BJ (cell line): ENCODE measurements at regions not wholly inside any gene's neighbourhood (a gene's known extent, or its start where the extent isn't known, plus 50 kb on each side); places are given as distances from the start of the nearest gene placed in this dataset.

ENCODE experiments used
- CTCF ChIA-PET: fragments of 350-600 bp; formaldehyde crosslinking; extraction: SDS; loops from one replicate; lab custom pipeline; 2021; ENCODE audit warnings: antibody characterized with exemption, inconsistent platforms; lab: Yijun Ruan, JAX
- POLR2A ChIA-PET: fragments of 300-600 bp; sonication (Branson Sonifier 250); formaldehyde crosslinking; extraction: SDS; loops from one replicate; lab custom pipeline; 2021; ENCODE audit warnings: antibody characterized with exemption; lab: Charles Lee
- DNase-seq: peaks from one replicate; pipeline ENCODE4 v3.0.0-alpha.2; 2011; ENCODE audit warnings: low read depth
- H3K27me3 ChIP-seq: 2 replicates; pipeline ENCODE4 v1.6.0; 2011; ENCODE audit warnings: low read length; ENCODE audit not compliant: control insufficient read depth, insufficient read depth
- H3K36me3 ChIP-seq: 2 replicates; pipeline ENCODE4 v1.5.1; 2011; ENCODE audit warnings: low read length; ENCODE audit not compliant: control insufficient read depth, insufficient read depth
- H3K4me3 ChIP-seq: 2 replicates; pipeline ENCODE4 v1.5.1; 2011; ENCODE audit warnings: low read depth, mild to moderate bottlenecking, control low read depth, low read length
- CTCF ChIP-seq: IDR thresholded peaks from 2 replicates; pipeline ENCODE4 v1.5.1; 2011; ENCODE audit warnings: low read depth, mild to moderate bottlenecking, control low read depth, inconsistent platforms, low read length, moderate library complexity; ENCODE audit not compliant: insufficient read depth

GRCh38 chr1:219050086-219050821 lies 123.4 kb upstream of the LYPLAL1 start:
- H3K27me3 ChIP-seq, result no peaks in the 10 kb centered on the region
- no peak for DNase-seq
- no peaks in the 10 kb centered on the region for H3K36me3 ChIP-seq
- CTCF ChIA-PET, result no interaction called here
- POLR2A ChIA-PET, result no interaction called here
- H3K4me3 ChIP-seq, result no peak overlapping the region
- no peak for TF ChIP-seq CTCF

- DNase-seq, result no peak
- H3K36me3 ChIP-seq, result no peaks in the 10 kb centered on the region
- no peaks in the 10 kb centered on the region for H3K27me3 ChIP-seq
- TF ChIP-seq CTCF, result no peak
- ChIA-PET CTCF (no interaction called here), POLR2A (no interaction called here)
- H3K4me3 ChIP-seq, result no peak overlapping the region
Measured at GRCh38 chr1:219050822-219051125, 122.9 kb upstream of the LYPLAL1 start.

- TF ChIP-seq CTCF, result no peak
- no peaks in the 10 kb centered on the region for H3K36me3 ChIP-seq
- ChIA-PET CTCF (no interaction called here), POLR2A (no interaction called here)
- no peaks in the 10 kb centered on the region for H3K27me3 ChIP-seq
- no peak overlapping the region for H3K4me3 ChIP-seq
- DNase-seq, result no peak
Measured at GRCh38 chr1:219051547-219051946, 122.1 kb upstream of the LYPLAL1 start.

GRCh38 chr1:219058891-219059820 lies 114.5 kb upstream of the LYPLAL1 start:
- Histone ChIP-seq H3K36me3 (no peaks in the 10 kb centered on the region), H3K27me3 (no peaks in the 10 kb centered on the region), H3K4me3 (no peak overlapping the region)
- no peak for TF ChIP-seq CTCF
- ChIA-PET CTCF (no interaction called here), POLR2A (no interaction called here)
- DNase-seq, result no peak

- ChIA-PET CTCF (interaction anchor here (0.7 kb wide), 1 partner anchor 720 kb away, joined by 3 read pairs; no protein-coding TSS in a partner anchor), POLR2A (no interaction called here)
- no peak for TF ChIP-seq CTCF
- H3K27me3 ChIP-seq, result no peaks in the 10 kb centered on the region
- H3K36me3 ChIP-seq, result no peaks in the 10 kb centered on the region
- DNase-seq, result no peak
- no peak overlapping the region for H3K4me3 ChIP-seq
Measured at GRCh38 chr1:219060798-219061197, 112.9 kb upstream of the LYPLAL1 start.
